Hypothalamus (tissue), 51 donors: ENCODE measurements at regions not wholly inside any gene's neighbourhood (a gene's known extent, or its start where the extent isn't known, plus 50 kb on each side); places are given as distances from the start of the nearest gene placed in this dataset.
A peak's percentile ranks its signal among the peaks of the same experiment; 100 is the strongest.

Experiments used
- DNase-seq, 51 donors: peaks; one replicate each; lab custom pipeline; 2025; lab: John Stamatoyannopoulos, UW

DNA sequence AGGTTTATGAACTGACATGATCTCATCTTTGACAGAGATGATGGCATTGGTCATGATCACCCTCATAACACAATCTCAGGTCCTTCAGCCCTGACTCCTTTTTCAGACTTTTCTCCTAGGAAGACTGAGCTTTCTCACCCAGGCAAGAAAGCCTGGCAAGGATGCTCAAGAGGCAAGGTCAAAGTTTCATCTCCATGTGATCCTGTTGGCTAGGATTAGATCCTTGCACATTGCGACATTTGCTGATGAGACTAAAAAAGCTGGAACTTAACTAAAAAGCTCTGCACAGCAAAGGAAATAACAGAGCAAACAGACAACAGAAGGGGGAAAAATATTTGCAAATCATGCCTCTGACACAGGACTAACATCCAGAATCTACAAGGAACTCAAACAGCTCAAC, 444.1 kb upstream of the PSMD7 start:
- peak in 1 of 51 donors; percentile 56 for DNase-seq

DNA sequence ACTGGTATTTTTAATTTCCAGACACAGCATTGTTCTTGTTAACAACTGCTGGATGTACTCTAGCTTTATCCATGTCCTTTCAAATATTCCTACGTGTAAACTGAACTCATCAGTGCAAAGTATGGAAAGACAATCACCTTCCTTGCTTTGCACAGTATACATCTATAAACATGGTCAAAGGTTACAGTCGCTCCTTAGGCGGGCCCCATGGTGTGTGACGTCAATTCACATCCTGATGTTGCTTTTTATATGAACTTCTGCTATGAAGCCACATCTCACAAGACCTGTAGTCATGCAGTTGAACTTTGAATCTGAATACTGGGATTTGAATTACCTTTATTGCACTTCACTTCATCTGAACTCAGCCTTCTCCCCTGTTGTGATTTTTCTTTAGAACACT, 447.6 kb upstream of the PSMD7 start:
- DNase-seq = no peak

DNA sequence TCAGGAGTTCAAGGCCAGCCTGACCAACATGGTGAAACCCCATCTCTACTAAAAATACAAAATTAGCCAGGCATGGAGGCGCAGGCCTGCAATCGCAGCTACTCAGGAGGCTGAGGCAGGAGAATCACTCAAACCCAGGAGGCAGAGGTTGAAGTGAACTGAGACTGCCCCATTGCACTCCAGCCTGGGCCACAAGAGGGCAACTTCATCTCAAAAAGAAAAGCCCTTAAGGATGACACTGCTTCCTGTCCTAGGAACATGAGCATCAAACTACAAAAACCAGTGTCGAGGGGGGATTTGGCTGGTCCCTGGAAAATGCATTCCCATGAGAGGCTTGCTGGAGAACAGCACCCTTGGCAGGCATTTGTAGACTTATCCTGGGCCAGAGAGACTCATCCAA, 449.5 kb upstream of the PSMD7 start:
- DNase-seq = no peak

DNA sequence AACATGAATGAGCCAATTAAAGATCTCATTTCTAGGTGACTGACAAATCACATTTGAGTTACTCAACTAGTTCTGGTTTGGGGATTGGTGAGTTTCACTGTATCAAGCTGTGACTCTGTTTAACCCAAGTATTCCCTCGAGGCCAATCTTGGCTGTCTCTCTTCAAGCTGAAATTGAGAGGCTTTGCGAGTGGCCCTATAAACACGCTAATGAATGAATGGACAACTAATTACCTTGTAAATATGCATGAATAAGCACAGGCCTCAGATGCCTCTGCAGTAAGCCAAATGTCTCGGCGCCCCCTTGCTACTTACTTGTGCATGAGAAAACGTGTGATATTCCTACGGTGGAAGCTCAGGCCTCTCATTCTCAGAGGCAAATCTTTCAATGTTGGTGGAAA, 450.3 kb upstream of the PSMD7 start:
- DNase-seq = peak in 16 of 51 donors; percentile 1 to 34 (median 7)

DNA sequence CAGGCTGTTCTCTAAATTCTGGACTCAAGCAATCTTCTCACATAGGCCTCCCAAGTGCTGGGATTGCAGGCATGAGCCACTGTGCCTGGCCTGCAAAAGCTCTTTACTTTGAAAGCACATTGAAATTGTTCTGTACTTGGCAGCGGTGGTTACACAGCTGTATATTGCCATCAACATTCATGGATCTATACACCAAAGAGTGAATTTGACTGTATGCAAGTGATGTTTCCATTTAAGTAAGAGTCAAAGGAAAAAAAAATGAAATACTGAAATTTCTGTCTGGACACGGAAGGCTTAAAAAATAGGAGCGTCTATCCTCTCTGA, 450.6 kb upstream of the PSMD7 start:
- no peak for DNase-seq

DNA sequence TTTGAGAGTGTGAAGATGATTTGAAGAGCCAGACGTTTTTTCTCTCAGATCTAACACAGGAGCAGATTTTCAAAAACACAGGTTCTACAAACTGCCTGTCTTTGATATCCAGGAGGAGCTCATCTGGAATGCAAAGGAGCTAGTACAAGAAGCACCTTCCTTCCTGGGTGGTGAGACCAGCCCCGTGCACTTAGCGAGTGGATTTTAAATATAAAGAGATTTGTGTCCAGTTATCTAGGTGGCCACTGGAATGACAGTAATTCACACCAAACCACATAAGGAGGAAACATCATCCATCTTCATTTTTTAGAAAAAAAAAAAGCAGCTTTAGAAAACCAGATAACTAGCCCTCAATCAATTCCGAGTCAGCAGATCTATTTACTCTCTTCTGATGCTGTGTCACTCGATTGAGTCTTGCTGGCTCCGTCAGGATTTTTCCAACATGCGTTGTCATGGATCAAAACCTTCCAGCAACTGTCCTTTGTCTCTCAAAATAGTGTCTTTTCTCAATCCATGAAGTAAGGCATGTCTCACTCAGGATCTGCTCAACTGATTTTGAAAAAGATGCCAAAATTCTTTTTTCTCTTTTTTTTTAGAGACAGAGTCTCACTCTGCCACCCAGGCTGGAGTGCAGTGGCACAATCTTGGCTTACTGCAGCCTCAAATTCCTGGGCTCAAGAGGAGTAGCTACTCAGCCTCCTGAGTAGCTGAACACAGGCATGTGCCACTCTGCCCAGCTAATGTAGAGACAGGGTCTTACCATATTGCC, 451.2 kb upstream of the PSMD7 start:
- peak in 2 of 51 donors; percentile 1 for DNase-seq

DNA sequence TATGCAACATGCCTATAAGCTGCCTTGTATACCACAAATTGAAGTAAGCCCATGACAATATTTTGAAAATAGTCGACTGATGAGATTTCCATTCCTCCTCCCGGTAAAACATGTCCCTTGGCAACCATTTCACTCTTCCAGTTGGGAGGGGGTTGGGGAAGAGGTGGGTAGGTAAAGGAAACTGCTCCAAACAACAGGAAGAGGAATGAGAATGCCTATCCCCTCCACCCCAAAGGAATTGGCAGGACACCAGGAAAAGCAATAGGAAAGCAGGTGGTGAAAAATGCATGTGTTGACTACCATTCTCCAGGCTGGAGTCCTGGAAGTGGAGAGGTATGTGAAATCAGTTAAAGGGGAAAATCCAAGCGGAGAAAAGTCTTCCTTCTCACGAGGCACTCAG, 455.9 kb upstream of the PSMD7 start:
- no peak for DNase-seq

DNA sequence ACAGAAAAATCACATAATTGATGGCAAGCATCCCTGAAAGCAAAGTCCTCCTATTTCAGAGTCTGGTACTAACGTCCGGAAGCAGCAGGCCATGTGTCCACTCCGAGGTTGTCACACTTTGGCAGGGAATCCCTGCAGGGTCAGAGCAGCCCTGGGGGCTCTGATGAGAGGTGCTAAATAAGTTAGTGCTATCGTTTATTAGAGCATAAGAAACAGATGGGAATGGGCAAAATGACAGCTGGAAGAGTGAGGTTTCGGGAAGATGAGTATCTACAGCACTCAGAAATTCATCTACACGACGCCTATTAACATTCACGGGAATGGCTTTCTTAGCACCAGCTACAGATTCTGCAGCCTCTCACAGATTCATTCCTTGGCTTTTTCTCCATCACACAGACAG, 465.4 kb upstream of the PSMD7 start:
- no peak for DNase-seq

DNA sequence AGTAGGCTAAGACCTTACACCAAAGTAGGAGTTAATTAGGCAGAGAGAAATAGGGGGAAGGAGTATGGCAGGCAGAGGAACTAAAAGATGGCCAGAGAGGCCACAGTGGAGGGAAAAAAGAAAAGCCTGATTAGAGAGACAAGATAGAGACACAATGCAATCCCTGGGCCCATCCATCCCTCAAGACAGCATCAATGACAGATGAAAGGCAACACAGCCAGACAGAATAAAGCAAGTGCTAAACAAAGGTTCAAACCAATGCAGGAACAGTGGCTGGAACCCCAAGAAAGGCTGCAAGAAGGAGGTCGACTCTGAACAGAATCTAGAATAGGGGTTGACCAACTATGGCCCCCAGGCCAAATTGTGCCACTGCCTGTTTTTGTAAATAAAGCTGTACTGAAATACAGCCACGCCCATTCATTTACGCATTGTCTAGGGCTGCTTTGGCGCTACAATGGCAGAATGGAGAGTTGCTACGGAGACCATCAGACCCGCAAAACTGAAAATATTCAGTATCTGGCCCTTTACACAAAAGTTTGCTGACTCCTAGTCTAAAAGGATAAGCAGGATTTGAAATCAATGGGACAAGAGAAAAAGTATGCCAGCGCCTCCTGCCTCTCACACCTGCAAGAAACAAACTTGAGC, 473.3 kb upstream of the PSMD7 start:
- no peak for DNase-seq

DNA sequence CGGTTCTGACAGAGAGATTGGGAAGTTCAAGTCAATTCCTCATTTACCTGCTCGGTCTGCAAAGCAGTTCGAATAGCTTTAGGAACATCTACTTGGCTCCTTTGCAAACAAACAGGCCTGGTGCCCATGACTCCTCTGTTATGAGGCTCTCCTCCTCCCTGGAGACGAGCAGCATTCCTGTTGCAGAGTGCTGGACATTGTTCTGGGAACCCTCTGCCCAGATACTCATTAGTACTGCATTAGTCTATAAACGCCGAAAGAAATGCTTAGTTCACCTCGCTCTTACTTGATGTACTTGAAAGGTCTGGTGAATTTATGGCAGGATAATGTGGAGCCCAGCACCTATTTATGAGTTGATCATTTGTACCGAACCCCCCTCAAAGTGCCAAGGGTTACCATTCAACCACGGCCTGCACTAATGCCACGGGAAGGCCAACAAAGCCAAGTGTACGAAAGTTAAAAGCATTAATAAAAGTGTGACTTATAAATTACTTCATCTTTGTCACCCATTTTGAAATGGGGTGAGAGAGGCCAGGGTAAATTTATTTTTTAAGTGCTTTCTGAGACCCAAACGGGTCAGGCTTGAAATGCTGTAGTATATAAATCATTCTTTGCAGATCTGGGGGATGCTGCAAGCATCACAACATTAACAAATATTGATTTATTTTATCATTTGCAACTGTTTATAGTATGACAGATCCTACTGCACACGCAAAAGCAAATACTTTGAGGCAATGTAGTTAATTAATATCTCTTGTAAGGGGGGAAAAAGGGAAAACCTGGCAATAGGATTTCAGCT, 478.9 kb upstream of the PSMD7 start:
- DNase-seq = no peak

DNA sequence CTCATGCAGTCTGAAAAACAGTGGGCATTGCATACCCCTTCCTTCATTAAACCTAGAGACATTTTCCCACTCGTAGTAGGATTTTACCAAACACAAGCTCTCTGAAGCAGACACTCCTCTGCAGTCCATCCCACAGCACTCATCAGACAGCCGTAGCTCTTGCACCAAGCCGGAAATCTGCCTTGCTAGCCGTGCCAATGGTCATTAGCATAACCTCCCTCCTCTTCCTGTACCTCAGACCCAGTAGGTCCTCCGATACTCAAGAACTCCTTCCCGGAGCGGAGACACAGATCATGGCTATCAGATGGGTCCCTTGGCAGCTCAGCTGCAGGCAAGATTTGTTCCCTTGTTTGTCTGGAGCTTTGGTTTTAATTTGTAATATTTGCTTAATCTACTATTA, 483.1 kb upstream of the PSMD7 start:
- DNase-seq = no peak

DNA sequence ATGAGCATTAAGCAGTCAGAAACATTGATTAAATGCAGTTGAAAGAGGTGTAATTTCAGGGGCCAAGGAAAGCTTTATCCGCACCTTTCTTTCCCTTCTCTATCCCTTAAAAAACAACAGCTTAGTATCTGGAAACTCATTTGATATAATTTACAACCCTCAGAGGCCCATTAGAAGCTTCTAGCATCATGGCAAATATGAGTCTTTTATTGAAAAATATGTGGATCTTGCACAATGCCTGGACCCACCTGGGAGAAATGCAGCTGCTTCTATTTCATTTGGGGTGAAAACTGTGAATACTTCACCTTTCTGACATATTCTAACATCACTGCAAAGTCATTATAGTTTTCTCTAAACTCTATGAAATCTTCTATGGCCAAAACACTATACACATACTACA, 492.2 kb upstream of the PSMD7 start:
- DNase-seq = no peak

DNA sequence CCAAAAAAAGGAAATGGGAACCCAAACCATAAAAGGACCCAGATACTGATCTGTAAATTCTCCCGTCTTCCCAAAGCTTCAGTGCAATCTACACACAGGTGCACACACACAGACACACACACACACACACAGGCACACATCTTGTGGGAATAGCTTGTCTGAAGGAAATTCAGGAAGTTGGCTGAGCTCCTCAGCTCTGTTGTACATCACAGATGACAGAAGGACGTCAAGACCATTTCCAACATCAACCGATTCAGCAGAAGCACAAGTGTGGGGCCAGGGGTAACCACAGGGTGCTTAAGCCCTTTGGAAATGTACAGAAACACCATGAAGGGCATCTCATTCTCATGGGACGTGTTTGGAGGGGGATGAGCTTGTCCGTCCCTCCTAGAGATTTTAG, 498.1 kb upstream of the PSMD7 start:
- DNase-seq = no peak

DNA sequence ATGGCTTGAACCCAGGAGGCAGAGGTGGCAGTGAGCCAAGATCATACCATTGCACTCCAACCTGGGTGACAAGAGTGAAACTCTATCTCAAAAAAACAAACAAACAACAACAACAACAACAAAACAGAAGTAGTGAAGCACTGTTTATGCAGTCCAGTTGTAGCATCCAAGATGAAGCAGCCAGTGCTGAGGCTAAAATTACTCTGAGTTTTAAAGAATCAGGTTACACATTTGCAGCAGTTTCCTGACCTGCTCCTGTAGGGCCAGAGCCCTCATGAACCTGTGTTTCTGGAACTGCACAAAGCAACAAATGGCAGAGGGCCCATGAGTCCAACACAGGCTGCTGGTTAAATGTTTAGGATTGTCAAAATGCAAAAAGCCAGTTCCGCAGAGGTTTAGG, 499.5 kb upstream of the PSMD7 start:
- no peak for DNase-seq

DNA sequence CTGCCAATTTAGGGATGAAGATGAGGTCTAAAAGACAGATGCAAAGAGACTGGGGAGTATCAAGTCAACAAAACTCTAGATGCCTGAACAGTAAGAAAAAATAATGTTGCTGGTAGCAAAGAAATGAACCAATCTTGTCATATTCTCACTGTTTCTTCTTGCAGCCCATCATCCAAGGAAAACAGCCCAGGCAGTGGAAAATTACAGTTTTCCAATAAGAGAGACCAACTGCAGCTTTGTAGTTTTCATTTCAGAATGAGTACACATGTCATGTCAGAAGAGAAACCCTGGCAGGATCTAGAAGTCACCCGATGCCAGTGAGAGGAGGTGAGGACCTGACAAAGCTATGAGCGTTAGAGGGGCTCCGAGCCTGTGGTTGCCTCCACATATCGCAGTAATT, 500.4 kb upstream of the PSMD7 start:
- no peak for DNase-seq

DNA sequence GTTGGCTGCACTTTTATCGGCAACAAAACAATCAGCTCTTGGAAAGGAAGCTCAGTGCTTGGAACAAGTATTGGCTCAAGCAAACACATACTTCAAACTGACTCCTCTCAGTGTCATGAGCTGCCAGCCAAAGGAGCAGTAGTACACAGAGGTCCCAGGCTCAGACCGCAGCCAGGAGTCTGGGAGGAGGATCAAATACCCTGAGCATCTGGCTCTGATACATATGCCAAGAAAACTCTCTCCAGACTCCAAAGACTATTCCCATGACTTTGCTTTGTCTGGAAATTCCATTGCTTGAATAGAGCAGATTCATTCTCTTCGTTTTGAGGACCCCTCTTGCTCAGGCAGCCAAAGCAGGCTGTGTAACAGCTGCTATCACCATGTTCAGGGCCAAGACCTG, 501.6 kb upstream of the PSMD7 start:
- DNase-seq = no peak

DNA sequence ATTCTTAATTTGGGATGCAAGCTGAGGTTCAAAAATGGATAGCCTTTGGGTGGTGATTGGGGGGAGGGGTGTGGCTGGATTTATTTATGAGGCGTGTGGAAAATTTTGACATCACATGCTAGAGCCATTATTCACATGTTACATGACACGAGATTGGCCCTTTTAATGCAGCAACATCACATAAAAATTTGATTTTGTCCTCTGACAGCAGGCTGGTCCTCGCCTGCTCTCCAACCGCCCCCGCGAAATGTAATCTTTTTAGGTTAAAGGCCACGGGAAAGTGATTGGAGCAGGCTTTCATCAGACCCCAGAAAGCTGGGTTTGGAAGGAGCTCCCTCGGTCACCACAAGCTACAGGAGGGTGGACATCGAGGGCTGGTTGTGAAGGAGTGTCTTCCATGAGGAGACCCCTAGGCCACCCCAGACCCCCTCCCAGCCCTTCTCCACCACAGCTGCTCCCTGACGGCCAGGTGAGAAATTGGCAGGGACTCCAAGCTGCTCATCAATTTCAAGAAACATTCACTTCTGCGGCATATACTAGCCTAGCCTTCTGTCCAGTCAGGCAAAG, 502.7 kb upstream of the PSMD7 start:
- no peak for DNase-seq

DNA sequence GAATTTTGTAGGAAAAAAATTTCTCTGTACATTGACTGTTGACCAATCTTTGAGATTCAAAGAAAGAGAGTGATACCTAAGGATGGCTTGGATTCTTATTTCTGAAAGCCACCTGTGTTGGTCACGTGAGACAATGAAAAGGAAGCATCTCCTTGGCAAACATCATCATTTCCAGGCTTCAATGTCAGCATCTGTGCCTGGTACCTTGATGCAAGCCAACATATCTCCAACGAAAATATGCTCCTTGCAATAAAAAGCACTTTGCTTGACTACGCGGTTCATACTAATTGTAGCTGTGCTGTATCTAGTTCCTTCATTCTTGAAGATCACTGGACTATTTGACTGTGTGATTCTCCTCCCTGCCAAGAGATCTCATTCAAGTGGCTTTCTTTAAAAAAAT, 503.4 kb upstream of the PSMD7 start:
- DNase-seq = no peak

DNA sequence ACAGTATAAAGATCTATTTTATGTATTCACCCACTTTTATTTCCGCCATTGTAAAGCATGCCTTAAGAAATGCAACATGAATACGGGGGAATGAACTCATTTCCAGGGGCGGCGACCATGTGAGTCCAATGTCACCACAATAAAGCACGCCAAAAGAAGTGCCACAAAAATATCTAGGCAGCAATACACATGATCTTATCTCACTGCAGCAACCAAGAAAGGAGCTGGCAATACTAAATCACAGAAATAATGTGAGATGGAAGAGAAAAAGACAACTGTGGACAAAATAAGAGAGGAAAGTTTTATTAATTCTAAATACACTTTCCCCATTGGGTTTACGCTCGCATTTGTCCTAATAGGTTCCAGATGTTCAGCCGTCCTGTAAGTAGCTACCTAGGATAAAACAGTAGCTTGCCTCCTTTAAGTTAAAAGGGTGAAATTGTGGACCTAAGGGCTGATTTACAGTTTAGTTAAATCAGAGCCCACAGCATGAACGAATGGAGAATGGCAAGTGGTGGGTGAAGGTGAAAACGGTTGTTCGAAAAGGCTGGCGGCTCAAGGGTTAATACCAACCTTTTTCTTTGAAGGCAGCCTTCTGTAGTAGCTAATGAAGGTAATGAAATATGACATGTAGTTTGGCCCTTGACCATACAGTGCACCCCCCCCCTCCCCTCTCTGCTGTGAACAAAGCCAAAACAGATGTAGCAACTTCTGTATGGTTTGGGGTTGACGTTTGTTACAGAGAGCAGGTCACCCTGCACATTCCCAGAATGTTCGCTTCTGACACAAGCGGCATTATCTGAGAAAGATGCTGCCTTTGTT, 504.2 kb upstream of the PSMD7 start:
- DNase-seq = peak in 1 of 51 donors; percentile 13

DNA sequence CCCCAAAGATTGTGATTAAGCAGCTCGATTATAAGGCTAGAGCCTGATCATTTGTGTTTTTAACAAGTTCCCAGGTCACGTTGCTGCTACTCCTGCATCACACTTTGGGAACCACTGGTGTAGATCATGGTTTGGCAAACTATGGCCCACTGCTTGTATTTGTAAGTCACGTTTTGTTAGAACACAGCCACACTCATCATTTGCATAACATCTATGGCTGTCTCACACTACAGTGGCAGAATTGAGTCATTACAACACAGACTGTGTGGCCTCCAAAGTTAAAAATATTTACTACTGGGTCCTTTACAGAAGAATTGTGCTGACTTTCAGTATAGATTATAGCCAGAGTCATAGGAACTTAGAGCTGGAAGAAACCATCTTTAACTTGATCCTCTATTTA, 515.3 kb upstream of the PSMD7 start:
- DNase-seq = no peak

DNA sequence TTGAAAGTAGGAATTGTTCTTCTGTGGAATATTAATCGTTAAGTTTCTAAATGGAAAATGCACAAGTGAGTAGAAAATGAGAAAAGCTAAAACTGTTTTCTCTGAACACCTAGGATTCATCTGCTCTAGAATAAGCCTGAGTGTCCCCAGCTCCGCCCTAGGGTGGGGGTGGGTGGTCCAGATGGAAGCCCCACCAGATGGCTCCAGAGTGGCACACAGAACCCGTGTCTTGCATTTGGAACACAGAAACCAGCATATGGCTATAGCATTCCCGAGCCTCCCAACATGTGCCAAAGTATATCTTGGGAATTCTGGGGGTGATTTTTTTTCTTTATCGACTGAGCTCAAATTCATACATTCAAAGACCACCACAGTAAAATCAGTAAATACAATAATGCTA, 517.7 kb upstream of the PSMD7 start:
- no peak for DNase-seq
